GM10266 (cell line): ENCODE measurements at regions not wholly inside any gene's neighbourhood (a gene's known extent, or its start where the extent isn't known, plus 50 kb on each side); places are given as distances from the start of the nearest gene placed in this dataset.

Source experiments
- DNase-seq: peaks from one replicate; pipeline ENCODE4 v3.0.0; 2012; ENCODE audit errors: extremely low spot score
- TF ChIP-seq, protein P1 (sequence below): IDR thresholded peaks from 2 replicates; pipeline ENCODE4 v1.5.1; 2012; ENCODE audit warnings: mild to moderate bottlenecking, low read depth; ENCODE audit not compliant: control insufficient read depth, insufficient read depth; ENCODE audit errors: missing control alignments

DNA sequence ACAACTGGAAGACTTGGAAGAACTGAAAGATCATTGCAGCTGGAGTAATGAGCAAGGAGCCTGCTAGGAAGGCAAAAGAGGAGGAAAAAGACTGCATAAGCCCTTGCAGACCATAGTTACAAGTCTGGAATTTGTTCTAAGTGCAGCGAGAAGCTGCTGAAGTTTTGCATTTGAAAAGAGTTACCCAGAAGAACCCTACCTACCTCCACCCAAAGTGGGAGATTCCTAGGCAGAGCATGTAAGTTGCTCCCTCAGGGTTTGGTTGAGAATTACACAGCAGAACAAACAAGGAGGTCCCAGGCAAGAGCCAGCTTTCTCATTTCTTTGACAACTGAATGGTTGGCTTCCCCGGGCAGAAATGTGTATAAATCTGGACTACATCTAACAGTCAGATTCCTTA is 118.7 kb upstream of the NUDT7 start:
- TF ChIP-seq, protein P1, sequence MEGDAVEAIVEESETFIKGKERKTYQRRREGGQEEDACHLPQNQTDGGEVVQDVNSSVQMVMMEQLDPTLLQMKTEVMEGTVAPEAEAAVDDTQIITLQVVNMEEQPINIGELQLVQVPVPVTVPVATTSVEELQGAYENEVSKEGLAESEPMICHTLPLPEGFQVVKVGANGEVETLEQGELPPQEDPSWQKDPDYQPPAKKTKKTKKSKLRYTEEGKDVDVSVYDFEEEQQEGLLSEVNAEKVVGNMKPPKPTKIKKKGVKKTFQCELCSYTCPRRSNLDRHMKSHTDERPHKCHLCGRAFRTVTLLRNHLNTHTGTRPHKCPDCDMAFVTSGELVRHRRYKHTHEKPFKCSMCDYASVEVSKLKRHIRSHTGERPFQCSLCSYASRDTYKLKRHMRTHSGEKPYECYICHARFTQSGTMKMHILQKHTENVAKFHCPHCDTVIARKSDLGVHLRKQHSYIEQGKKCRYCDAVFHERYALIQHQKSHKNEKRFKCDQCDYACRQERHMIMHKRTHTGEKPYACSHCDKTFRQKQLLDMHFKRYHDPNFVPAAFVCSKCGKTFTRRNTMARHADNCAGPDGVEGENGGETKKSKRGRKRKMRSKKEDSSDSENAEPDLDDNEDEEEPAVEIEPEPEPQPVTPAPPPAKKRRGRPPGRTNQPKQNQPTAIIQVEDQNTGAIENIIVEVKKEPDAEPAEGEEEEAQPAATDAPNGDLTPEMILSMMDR: no peak
- DNase-seq: no peak

DNA sequence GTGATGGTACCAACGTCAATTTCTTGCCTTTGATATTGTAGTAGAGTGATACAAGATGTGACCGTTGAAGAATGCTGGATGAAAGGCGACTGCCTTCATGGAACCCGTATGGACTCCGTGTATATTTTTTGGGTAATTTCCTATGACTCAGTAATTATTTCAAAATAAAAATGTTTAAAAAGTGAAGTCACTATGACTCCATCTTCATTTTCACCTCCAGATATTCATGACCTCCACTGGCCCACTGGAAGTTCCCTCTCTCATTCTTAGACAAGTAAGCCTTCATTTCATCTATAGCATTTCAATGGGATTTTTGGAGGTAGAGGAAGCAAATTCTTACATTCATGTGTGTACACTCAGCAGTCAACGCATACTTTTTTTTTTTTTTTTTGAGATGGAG is 111.8 kb upstream of the NUDT7 start:
- DNase-seq: no peak
- TF ChIP-seq, protein P1: no peak

DNA sequence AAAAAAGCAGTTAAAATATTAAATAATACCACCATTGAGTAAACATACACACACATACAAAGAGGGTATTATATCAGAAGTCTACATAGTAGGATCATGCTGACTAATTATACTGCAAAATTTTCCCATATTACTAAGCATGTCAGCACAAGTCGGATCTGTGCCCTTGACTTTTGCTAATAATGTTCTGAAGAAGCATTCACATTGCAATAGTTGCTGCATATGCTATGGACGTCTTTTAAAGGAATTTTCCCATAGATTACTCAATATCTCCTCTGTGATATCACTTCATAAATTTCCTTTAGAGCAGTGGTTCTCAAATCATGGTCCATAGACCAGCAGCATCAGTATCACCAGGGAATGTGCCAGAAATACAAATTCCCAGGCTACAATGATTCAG is 110.9 kb upstream of the NUDT7 start:
- TF ChIP-seq, protein P1: no peak
- no peak for DNase-seq

DNA sequence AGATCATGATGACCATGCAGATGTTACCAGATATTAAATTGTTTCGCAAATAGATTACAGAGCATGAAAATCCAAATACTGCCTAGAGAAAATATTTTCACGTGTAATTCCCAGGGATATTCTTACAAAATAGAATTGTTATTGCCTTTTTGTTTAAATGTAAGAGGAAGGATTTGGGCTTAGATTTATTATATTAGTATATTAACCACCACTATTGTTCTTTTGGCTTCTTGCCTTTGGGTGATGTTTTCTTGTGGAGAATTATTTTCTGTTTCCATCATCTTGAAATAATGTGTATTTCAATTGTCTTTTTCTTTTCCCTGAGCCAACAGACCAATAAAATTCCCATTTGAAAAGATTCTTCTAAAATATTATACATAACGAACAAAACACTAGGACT is 109.7 kb upstream of the NUDT7 start:
- TF ChIP-seq, protein P1: no peak
- no peak for DNase-seq

DNA sequence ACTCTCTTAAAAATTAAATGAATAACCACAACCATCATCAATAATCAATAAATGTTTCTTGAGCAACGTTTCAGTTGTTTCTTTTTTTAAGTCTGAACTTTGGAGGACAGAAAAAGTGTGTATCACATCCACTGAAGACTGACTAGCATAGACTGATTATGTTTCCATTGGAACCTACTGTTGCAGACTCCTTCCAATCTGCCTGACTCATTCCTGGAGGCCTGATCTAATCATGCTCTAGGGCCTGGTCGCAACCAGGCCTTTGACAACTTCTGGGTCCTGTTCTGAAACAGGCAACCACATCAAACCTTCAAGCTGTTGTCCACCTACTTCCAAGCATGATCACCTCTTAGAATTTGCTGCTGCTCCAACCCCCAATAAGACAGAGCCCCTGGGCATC is 109.2 kb upstream of the NUDT7 start:
- TF ChIP-seq, protein P1: no peak
- no peak for DNase-seq

DNA sequence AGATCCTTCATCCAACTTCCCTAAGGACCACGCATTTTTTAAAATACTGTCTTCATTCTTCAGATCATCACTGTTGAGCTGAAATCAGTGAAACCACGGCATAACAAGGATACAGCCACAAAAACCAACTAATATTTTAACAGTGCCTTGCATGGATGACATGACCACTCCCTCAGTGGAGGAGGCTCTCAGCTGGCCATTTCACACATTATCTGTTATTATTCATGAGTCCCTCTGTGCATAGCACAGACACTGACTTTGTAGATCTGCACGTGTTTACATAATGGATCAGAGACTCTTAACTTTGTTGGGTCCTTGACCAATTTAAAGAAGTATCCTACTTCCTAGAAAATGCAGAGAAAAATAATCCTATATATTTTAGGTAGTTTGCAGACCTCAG is 104.8 kb upstream of the NUDT7 start:
- TF ChIP-seq, protein P1: no peak
- no peak for DNase-seq

DNA sequence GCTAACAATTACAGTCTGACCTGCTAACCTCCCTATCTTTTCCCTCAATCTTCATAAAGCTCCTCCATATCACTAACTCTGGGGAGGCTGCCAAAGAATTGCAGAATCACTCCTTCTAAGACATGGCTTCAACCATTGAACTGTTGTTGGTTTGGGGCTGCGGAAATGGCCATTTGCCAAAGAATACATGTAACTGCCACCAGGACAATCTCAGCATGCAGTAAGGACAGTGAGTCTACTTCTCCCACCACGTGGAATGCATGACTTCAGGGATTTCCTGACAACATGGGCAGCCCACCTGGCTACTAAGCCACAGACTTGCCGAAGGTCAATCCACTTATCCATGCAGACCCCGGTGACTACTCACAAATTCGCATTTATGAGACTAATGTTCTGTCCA is 104.3 kb upstream of the NUDT7 start:
- TF ChIP-seq, protein P1: no peak
- DNase-seq: no peak
